GM12873 (cell line): ENCODE measurements at regions not wholly inside any gene's neighbourhood (a gene's known extent, or its start where the extent isn't known, plus 50 kb on each side); places are given as distances from the start of the nearest gene placed in this dataset.

Experiments used
- TF ChIP-seq, protein P1 (sequence below): IDR thresholded peaks from 2 replicates; pipeline ENCODE4 v1.5.1; 2012; ENCODE audit warnings: low read depth, mild to moderate bottlenecking, moderate library complexity, low read length, control low read depth; ENCODE audit not compliant: insufficient read depth; ENCODE audit errors: missing control alignments

DNA sequence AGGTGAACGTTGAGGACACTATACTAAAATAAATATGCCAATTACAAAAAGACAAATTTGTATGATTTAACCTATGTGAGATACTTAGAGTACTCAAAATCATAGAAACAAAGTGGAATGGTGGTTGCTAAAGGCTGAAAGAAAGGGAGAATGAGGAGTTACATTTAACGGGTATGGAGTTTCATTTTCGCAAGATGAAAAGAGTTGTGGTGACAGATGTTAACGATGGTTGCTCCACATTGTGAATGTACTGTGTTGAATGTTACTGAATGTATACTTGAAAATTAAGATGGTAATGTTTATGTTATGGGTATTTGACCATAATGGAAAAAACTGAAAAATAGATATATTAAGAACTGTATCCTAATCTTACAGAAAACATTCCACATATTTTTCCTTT is 51.3 kb upstream of the MOCS2 start:
- TF ChIP-seq, protein P1, sequence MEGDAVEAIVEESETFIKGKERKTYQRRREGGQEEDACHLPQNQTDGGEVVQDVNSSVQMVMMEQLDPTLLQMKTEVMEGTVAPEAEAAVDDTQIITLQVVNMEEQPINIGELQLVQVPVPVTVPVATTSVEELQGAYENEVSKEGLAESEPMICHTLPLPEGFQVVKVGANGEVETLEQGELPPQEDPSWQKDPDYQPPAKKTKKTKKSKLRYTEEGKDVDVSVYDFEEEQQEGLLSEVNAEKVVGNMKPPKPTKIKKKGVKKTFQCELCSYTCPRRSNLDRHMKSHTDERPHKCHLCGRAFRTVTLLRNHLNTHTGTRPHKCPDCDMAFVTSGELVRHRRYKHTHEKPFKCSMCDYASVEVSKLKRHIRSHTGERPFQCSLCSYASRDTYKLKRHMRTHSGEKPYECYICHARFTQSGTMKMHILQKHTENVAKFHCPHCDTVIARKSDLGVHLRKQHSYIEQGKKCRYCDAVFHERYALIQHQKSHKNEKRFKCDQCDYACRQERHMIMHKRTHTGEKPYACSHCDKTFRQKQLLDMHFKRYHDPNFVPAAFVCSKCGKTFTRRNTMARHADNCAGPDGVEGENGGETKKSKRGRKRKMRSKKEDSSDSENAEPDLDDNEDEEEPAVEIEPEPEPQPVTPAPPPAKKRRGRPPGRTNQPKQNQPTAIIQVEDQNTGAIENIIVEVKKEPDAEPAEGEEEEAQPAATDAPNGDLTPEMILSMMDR: no peak

DNA sequence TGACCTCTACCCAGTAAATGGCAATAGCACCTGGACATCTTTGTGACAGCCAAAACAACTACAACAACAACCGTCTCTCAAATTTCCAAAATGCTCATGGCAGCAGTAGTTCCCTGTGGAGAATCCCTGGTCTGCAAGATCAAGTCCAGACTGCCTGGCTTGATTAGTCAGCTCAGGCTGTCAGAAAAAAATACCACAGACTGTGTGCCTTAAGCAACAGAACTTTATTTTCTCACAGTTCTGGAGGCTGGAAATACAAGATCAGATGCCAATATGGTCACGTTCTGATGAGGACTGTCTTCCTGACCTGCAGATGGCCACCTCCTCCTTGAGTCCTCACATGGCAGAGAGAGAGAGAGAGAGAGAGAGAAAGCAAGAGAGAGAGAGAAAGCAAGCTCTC is 52.3 kb upstream of the MOCS2 start:
- TF ChIP-seq, protein P1: no peak

DNA sequence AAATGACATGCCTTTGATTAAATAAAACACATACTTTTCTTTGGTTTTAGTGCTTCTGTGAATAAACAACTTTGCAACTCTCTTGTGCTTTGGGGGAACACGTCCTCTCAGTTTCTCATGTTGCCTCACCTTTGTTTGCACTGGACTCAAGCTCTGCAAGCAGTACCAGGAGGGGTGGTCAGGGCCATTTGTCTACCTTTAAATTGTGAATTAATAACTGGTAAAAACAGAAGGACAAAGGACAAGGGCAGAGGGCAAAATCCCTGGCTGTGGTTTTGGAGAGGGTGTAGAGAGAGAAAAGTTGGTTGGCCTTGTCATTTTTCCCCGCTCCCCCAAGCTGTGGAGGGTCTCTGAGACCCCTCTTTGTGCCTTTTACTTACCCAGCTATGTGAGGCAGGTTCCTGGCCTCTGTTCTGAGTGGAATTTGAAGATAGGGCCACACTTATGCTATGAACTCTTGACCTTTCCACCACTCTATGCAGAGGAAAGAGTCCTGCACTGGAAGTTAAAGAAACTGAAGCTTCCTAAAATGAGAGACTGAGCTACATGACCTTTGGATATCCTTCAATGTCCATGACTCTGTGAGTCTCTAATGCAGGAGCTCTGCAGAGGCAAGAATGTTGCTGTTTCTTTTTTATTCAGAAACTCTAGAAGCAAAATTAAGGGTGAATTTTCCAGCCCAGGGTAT is 55.1 kb upstream of the MOCS2 start:
- TF ChIP-seq, protein P1: no peak

DNA sequence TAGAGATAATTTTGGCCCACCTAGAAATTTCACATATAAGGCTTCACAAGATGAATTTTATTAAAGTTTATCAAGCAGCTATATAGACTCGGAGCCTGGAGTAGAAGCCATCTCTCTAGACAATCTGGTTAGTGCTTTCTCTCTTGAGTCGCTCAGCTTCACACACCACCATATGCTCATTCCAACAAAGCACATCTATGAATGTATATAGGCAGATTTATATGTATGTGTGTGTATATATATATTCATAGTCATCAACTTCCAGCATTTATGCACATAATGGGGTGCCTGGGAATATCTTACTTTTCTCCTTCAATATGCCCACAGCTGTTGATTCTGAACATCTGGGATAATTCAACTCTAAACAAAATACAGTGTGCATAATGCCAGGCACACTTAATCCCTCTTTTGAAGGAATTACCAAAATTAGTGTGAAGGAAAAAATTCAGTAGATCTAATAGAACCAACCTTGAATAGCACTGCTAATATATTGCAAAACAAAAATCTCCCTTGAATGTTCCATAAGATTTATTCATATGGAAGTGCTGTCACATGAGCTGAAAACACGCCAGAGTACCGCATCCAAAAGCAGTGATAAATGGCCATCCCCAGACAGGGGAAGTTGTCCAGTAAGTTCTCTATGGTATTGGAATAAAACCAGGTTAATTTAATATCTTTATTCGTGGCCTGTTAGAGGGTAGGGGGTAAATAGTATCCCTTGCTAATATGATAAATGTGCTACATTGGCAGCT is 56.0 kb upstream of the MOCS2 start:
- TF ChIP-seq, protein P1: no peak

DNA sequence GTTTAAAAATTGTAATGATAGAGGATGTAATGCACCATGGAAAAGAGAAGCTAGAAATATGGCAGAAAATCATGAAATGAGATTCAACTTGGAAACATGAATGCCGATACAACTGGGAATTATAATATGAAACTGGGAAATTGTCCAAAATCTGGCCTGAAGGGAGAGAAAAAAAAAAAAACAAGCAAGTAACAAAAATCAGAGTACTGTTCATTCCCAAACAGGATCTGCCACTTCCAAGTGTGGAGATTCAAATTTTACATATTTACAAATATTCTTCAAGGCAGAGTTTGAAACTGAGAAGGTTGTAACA is 56.6 kb upstream of the MOCS2 start:
- TF ChIP-seq, protein P1: no peak

DNA sequence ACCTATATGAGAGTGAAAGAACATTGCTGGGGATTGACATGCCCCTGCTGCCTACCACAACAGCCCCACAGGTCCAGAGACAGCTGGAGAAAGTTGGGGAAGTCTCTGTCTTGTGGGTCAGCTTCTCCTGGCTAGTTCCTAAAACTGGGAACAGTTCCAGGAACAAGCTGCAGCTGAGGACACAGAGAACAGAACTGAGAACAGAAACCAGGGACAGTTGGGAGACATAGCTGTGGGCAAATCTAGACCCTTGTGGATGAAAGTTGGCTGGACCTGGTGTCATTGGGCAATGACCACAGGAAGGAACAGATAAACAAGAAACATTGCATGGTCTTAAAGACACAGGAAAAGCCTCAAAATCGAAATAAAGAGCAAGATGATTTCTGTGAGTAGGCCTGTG is 58.3 kb upstream of the MOCS2 start:
- TF ChIP-seq, protein P1: no peak

DNA sequence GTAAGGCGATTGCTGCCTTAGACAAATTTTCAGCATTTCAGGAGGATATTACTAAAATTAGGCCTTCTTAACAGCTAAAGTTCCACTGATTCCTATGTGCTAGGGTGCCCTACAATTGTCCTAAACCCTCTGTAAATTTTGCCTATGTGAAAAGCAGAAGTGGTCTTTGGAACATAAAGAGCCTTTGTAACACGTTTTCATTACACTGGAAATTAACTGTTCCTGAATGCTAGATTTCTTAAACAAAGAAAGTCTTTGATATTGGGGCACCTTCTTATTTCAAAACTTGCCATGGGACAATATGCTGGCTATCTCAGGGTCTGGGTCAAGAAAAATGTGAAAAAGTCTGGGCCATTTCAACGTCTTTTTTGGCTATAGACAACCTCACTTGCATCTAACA is 60.4 kb upstream of the MOCS2 start:
- TF ChIP-seq, protein P1: no peak
